ENCODE measurements at regions not wholly inside any gene's neighbourhood (a gene's known extent, or its start where the extent isn't known, plus 50 kb on each side); places are given as distances from the start of the nearest gene placed in this dataset.

- DNase-seq (ENCODE audit: low read depth), result no peak
- in situ Hi-C loops (cut with HindIII; ENCODE audit: low sequenced_read_pairs), result no loop called here
- no peak for TF ChIP-seq CTCF (IDR thresholded peaks at IDR 0.05; ENCODE audit: low read depth, low read length, missing control alignments)
- no peak overlapping the region for H3K4me3 ChIP-seq (ENCODE audit: low read depth, low read length)
Observed at GRCh38 chr1:178650934-178651511, 74.0 kb upstream of the RALGPS2 start.

DNA sequence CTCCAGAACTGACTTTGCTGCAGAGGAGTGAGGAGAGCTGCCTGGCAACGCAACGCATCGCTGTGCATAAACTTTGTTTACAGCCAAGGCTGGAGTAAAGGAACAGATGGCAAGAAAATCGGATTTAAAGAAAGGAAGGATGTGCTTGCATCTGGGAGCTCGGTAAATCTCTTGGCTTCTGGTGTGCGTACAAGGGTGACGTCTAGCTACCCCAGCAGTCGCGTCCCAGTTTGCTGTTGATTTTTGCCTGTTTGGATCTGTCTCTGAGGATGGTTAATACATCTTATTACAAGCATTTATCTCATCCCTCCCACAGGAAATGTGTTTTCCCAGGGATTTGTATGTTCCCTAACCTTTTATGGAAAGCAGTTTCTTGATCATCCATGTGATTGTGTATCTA lies 73.3 kb upstream of the RALGPS2 start:
- no peak overlapping the region for H3K4me3 ChIP-seq (ENCODE audit: low read depth, low read length)
- no peak for DNase-seq (ENCODE audit: low read depth)
- no peak for TF ChIP-seq CTCF (IDR thresholded peaks at IDR 0.05; ENCODE audit: low read depth, low read length, missing control alignments)
- in situ Hi-C loops (cut with HindIII; ENCODE audit: low sequenced_read_pairs), result no loop called here

DNA sequence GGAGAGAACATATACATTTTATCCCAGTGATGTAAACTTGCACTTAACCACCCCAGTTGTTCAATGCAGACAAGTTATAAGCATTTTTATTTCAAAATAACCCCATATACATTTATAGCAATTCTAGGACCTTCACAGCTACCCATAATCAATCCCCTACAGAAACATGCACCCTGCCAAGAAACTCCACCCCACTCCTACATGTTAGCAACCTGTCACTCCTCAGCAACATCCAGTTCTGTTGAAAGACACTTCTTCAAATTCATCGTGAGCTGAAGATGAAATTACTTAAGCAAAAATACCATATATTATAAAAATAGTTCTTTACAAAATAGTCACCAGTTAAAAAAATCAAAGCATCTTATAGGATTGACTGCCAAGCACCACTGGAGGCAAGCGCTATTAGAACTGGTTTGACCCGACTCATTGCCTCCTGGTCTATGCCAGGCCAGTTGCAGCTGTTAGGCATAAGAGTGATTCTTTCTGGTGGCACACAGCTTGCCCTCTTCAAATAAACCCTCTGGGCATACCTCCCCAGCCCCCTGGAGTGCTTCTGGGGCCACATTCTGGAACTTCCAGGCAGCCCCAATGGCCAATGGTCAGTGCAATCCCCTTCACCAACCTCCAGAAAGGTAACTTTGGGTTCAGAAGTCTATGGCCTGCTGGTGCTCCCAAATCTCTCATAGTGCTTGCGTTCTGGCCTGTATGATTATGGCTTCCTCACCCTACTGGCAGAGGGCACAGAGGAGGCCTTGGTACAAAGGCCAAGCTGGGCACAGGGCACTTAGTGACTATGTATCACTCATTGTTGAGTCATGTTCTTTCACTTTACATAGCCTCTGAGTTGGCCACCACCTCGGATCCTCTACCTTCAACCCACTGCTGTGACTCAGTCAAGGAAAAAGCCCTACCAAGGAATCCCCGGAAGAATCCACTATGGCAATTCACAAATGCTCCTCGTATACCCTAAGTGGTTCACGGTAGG lies 72.2 kb upstream of the RALGPS2 start:
- in situ Hi-C loops (cut with HindIII; ENCODE audit: low sequenced_read_pairs), result no loop called here
- TF ChIP-seq CTCF (IDR thresholded peaks at IDR 0.05; ENCODE audit: low read depth, low read length, missing control alignments), result no peak
- no peak for DNase-seq (ENCODE audit: low read depth)
- no peak overlapping the region for H3K4me3 ChIP-seq (ENCODE audit: low read depth, low read length)

DNA sequence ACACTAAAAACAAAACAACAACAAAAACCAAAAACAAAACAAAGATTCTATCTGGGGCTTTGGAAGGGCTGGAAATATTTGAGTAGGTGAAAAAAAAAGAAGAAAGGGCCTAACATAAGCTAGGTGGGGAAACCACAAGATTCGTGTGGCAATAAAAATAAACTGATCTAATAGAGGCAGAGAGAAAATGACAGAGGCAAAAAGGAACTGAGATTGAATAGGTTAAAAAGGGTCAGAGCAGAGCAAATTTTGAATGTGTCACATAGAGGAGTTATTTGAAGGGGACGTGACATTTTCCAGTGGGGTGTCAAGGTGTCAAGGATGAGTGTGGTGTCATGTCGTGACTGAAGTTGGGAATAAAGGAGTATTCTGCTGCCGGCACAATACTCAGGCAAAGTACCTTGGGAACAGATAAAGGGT lies 65.2 kb upstream of the RALGPS2 start:
- no peak for TF ChIP-seq CTCF (IDR thresholded peaks at IDR 0.05; ENCODE audit: low read depth, low read length, missing control alignments)
- no peak for DNase-seq (ENCODE audit: low read depth)
- in situ Hi-C loops (cut with HindIII; ENCODE audit: low sequenced_read_pairs), result no loop called here
- H3K4me3 ChIP-seq (ENCODE audit: low read depth, low read length), result no peak overlapping the region

- DNase-seq (ENCODE audit: low read depth), result no peak
- no peak overlapping the region for H3K4me3 ChIP-seq (ENCODE audit: low read depth, low read length)
- in situ Hi-C loops (cut with HindIII; ENCODE audit: low sequenced_read_pairs), result no loop called here
- no peak for TF ChIP-seq CTCF (IDR thresholded peaks at IDR 0.05; ENCODE audit: low read depth, low read length, missing control alignments)
Observed at GRCh38 chr1:178660461-178660860, 64.6 kb upstream of the RALGPS2 start.

DNA sequence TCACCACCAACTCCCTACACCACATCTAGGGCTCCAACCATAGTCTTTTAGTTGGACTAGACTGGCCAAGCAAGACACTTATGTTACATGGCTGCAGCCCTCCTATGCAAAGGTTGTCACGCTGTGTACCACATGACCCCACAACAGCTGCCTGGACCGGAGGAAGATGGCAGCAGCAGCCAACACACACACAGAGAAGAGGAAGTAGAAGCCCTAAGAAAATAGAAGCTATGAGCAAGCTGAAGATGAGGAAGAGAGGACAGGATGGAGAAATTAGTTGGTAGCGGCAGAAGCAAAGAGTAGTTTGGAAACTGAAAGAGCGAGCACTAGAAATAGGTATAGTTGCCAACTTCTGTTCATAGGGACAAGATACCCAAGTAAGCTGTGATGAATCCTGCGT lies 60.8 kb upstream of the RALGPS2 start:
- DNase-seq (ENCODE audit: low read depth), result no peak
- in situ Hi-C loops (cut with HindIII; ENCODE audit: low sequenced_read_pairs), result no loop called here
- TF ChIP-seq CTCF (IDR thresholded peaks at IDR 0.05; ENCODE audit: low read depth, low read length, missing control alignments), result no peak
- no peak overlapping the region for H3K4me3 ChIP-seq (ENCODE audit: low read depth, low read length)

All from astrocyte of the cerebellum (primary cell).